ENCODE measurements at regions not wholly inside any gene's neighbourhood (a gene's known extent, or its start where the extent isn't known, plus 50 kb on each side); places are given as distances from the start of the nearest gene placed in this dataset.

- no peak for TF ChIP-seq CTCF (IDR thresholded peaks at IDR 0.05; ENCODE audit: insufficient read depth, low read depth, low read length)
- H3K4me3 ChIP-seq (ENCODE audit: low read depth, low read length): no peak overlapping the region
- DNase-seq (ENCODE audit: low read depth): no peak
These were observed 83.5 kb upstream of the CDYL start for GRCh38 chr6:4692664-4693063.

- TF ChIP-seq CTCF (IDR thresholded peaks at IDR 0.05; ENCODE audit: insufficient read depth, low read depth, low read length): no peak
- H3K4me3 ChIP-seq (ENCODE audit: low read depth, low read length): peak overlapping the region; percentile 31
- DNase-seq (ENCODE audit: low read depth): peak; percentile 90
These were observed 87.9 kb upstream of the CDYL start for GRCh38 chr6:4687989-4688947.

- no peak overlapping the region for H3K4me3 ChIP-seq (ENCODE audit: low read depth, low read length)
- TF ChIP-seq CTCF (IDR thresholded peaks at IDR 0.05; ENCODE audit: insufficient read depth, low read depth, low read length): no peak
- DNase-seq (ENCODE audit: low read depth): no peak
These were observed 88.6 kb upstream of the CDYL start for GRCh38 chr6:4687656-4687988.

GRCh38 chr6:4682431-4683097 is 93.6 kb upstream of the CDYL start:
- no peak for DNase-seq (ENCODE audit: low read depth)
- TF ChIP-seq CTCF (IDR thresholded peaks at IDR 0.05; ENCODE audit: insufficient read depth, low read depth, low read length): no peak
- no peak overlapping the region for H3K4me3 ChIP-seq (ENCODE audit: low read depth, low read length)

- no peak for DNase-seq (ENCODE audit: low read depth)
- no peak for TF ChIP-seq CTCF (IDR thresholded peaks at IDR 0.05; ENCODE audit: insufficient read depth, low read depth, low read length)
- H3K4me3 ChIP-seq (ENCODE audit: low read depth, low read length): no peak overlapping the region
These were observed 97.5 kb upstream of the CDYL start for GRCh38 chr6:4678506-4679300.

- DNase-seq (ENCODE audit: low read depth): no peak
- TF ChIP-seq CTCF (IDR thresholded peaks at IDR 0.05; ENCODE audit: insufficient read depth, low read depth, low read length): no peak
- no peak overlapping the region for H3K4me3 ChIP-seq (ENCODE audit: low read depth, low read length)
These were observed 98.5 kb upstream of the CDYL start for GRCh38 chr6:4677751-4678065.

All from fibroblast of villous mesenchyme (primary cell).